ENCODE measurements at regions not wholly inside any gene's neighbourhood (a gene's known extent, or its start where the extent isn't known, plus 50 kb on each side); places are given as distances from the start of the nearest gene placed in this dataset.

- Histone ChIP-seq H3K27ac (ENCODE audit: poor library complexity, severe bottlenecking) (no peak overlapping the region), H3K27me3 (ENCODE audit: insufficient read depth, poor library complexity, severe bottlenecking) (no peaks in the 10 kb centered on the region), H3K36me3 (ENCODE audit: low read depth) (no peaks in the 10 kb centered on the region), H3K9me3 (ENCODE audit: severe bottlenecking) (no peaks in the 10 kb centered on the region), H3K4me1 (ENCODE audit: insufficient read depth, poor library complexity, severe bottlenecking) (no peaks in the 10 kb centered on the region), H3K4me3 (ENCODE audit: severe bottlenecking) (no peak overlapping the region)
- ATAC-seq (ENCODE audit: low read depth) (no peak), DNase-seq (ENCODE audit: low spot score) (no peak)
- TF ChIP-seq, protein P1, sequence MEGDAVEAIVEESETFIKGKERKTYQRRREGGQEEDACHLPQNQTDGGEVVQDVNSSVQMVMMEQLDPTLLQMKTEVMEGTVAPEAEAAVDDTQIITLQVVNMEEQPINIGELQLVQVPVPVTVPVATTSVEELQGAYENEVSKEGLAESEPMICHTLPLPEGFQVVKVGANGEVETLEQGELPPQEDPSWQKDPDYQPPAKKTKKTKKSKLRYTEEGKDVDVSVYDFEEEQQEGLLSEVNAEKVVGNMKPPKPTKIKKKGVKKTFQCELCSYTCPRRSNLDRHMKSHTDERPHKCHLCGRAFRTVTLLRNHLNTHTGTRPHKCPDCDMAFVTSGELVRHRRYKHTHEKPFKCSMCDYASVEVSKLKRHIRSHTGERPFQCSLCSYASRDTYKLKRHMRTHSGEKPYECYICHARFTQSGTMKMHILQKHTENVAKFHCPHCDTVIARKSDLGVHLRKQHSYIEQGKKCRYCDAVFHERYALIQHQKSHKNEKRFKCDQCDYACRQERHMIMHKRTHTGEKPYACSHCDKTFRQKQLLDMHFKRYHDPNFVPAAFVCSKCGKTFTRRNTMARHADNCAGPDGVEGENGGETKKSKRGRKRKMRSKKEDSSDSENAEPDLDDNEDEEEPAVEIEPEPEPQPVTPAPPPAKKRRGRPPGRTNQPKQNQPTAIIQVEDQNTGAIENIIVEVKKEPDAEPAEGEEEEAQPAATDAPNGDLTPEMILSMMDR (IDR thresholded peaks at IDR 0.05; ENCODE audit: poor library complexity, severe bottlenecking), result no peak
Measured at GRCh38 chr10:10530313-10530712, 487.4 kb upstream of the CELF2 start.

- H3K4me3 ChIP-seq (ENCODE audit: severe bottlenecking), result no peak overlapping the region
- no peak overlapping the region for H3K27ac ChIP-seq (ENCODE audit: poor library complexity, severe bottlenecking)
- no peaks in the 10 kb centered on the region for H3K36me3 ChIP-seq (ENCODE audit: low read depth)
- H3K4me1 ChIP-seq (ENCODE audit: insufficient read depth, poor library complexity, severe bottlenecking), result no peaks in the 10 kb centered on the region
- TF ChIP-seq, protein P1 (IDR thresholded peaks at IDR 0.05; ENCODE audit: poor library complexity, severe bottlenecking), result no peak
- no peaks in the 10 kb centered on the region for H3K9me3 ChIP-seq (ENCODE audit: severe bottlenecking)
- DNase-seq (ENCODE audit: low spot score) (no peak), ATAC-seq (ENCODE audit: low read depth) (no peak)
- no peaks in the 10 kb centered on the region for H3K27me3 ChIP-seq (ENCODE audit: insufficient read depth, poor library complexity, severe bottlenecking)
Measured at GRCh38 chr10:10532236-10532635, 485.4 kb upstream of the CELF2 start.

DNA sequence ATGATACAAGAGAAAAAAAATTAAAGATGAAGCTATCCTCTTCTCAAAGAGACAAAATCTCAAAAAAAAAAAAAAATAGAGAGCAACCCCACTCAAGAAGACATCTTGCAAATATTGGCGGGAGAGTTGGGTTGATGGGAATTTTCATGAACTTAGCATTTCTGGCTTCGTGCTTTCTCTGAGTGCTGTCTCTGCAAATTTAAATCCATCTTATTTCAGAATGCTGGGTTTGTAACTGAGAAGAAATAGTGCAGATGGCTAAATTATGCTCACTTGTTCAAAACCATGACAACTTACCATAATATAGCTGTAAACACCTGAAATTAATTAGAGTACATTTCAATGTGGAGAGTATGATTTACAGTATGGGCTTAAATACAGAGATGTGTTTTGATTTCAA lies 484.8 kb upstream of the CELF2 start:
- no peaks in the 10 kb centered on the region for H3K9me3 ChIP-seq (ENCODE audit: severe bottlenecking)
- no peaks in the 10 kb centered on the region for H3K27me3 ChIP-seq (ENCODE audit: insufficient read depth, poor library complexity, severe bottlenecking)
- TF ChIP-seq, protein P1 (IDR thresholded peaks at IDR 0.05; ENCODE audit: poor library complexity, severe bottlenecking), result no peak
- no peaks in the 10 kb centered on the region for H3K4me1 ChIP-seq (ENCODE audit: insufficient read depth, poor library complexity, severe bottlenecking)
- H3K4me3 ChIP-seq (ENCODE audit: severe bottlenecking), result no peak overlapping the region
- H3K27ac ChIP-seq (ENCODE audit: poor library complexity, severe bottlenecking), result no peak overlapping the region
- DNase-seq (ENCODE audit: low spot score) (no peak), ATAC-seq (ENCODE audit: low read depth) (no peak)
- H3K36me3 ChIP-seq (ENCODE audit: low read depth), result no peaks in the 10 kb centered on the region

GRCh38 chr10:10533437-10533836 lies 484.2 kb upstream of the CELF2 start:
- TF ChIP-seq, protein P1 (IDR thresholded peaks at IDR 0.05; ENCODE audit: poor library complexity, severe bottlenecking), result no peak
- DNase-seq (ENCODE audit: low spot score) (no peak), ATAC-seq (ENCODE audit: low read depth) (peak; percentile 95)
- no peaks in the 10 kb centered on the region for H3K27me3 ChIP-seq (ENCODE audit: insufficient read depth, poor library complexity, severe bottlenecking)
- H3K27ac ChIP-seq (ENCODE audit: poor library complexity, severe bottlenecking), result no peak overlapping the region
- H3K36me3 ChIP-seq (ENCODE audit: low read depth), result no peaks in the 10 kb centered on the region
- no peak overlapping the region for H3K4me3 ChIP-seq (ENCODE audit: severe bottlenecking)
- no peaks in the 10 kb centered on the region for H3K4me1 ChIP-seq (ENCODE audit: insufficient read depth, poor library complexity, severe bottlenecking)
- H3K9me3 ChIP-seq (ENCODE audit: severe bottlenecking), result no peaks in the 10 kb centered on the region

DNA sequence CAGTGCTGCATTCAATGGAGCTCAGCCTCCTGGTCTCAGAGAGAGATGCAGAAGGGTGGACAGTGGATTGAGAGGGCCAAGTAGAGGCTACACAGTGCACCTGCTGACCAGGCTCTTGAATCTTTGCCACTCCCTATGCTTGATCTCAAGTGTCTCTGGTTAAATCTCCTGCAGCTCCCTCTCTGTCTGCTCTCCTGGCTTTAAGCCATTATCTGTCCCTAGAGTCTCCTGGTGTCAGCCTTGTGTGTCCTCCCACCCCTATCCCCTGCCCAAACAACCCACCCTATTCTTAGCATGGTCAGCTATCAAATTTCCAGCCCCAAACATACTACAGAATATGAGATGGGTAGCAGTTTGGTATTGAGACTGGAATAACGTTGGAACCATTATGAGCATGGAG lies 479.3 kb upstream of the CELF2 start:
- ATAC-seq (ENCODE audit: low read depth), result no peak
- no peak overlapping the region for H3K4me3 ChIP-seq (ENCODE audit: severe bottlenecking)

More for the DNA sequence above, 479.3 kb upstream of the CELF2 start:
- TF ChIP-seq, protein P1 (IDR thresholded peaks at IDR 0.05; ENCODE audit: poor library complexity, severe bottlenecking), result no peak
- Histone ChIP-seq H3K9me3 (ENCODE audit: severe bottlenecking) (no peaks in the 10 kb centered on the region), H3K27me3 (ENCODE audit: insufficient read depth, poor library complexity, severe bottlenecking) (no peaks in the 10 kb centered on the region), H3K36me3 (ENCODE audit: low read depth) (no peaks in the 10 kb centered on the region), H3K27ac (ENCODE audit: poor library complexity, severe bottlenecking) (no peak overlapping the region), H3K4me1 (ENCODE audit: insufficient read depth, poor library complexity, severe bottlenecking) (no peaks in the 10 kb centered on the region)
- DNase-seq (ENCODE audit: low spot score), result no peak

All from RWPE2 (cell line).